DOHH2 (cell line): ENCODE measurements at regions not wholly inside any gene's neighbourhood (a gene's known extent, or its start where the extent isn't known, plus 50 kb on each side); places are given as distances from the start of the nearest gene placed in this dataset.

Experiments used
- H3F3A ChIP-seq: fragments of 200-600 bp; sonication (generic), shearing (Covaris generic); 2 replicates; pipeline ENCODE4 v1.6.0; 2016; ENCODE audit warnings: antibody characterized with exemption, mild to moderate bottlenecking; ENCODE audit not compliant: control insufficient read depth, insufficient read depth
- H3K27ac ChIP-seq: fragments of 200-600 bp; sonication (generic); 2 replicates; pipeline ENCODE4 v1.5.1; 2014; ENCODE audit warnings: low read depth, mild to moderate bottlenecking, low read length, moderate library complexity
- H3K27me3 ChIP-seq: fragments of 200-600 bp; sonication (generic); 2 replicates; pipeline ENCODE4 v1.6.1; 2014; ENCODE audit warnings: mild to moderate bottlenecking, low read length, mixed read lengths; ENCODE audit not compliant: control insufficient read depth
- H3K36me3 ChIP-seq: fragments of 200-600 bp; sonication (generic); 2 replicates; pipeline ENCODE4 v1.6.1; 2014; ENCODE audit warnings: mild to moderate bottlenecking, low read length, moderate library complexity, mixed read lengths; ENCODE audit not compliant: control insufficient read depth
- H3K4me1 ChIP-seq: fragments of 200-600 bp; sonication (generic); 2 replicates; pipeline ENCODE4 v1.6.1; 2014; ENCODE audit warnings: mild to moderate bottlenecking, low read length, mixed read lengths; ENCODE audit not compliant: control insufficient read depth
- H3K4me2 ChIP-seq: fragments of 200-600 bp; sonication (generic); 2 replicates; pipeline ENCODE4 v1.6.0; 2014; ENCODE audit warnings: mild to moderate bottlenecking, low read length, moderate library complexity
- H3K4me3 ChIP-seq: fragments of 200-600 bp; sonication (generic); 2 replicates; pipeline ENCODE4 v1.5.1; 2014; ENCODE audit warnings: mild to moderate bottlenecking, low read length, mixed read lengths
- H3K79me2 ChIP-seq: fragments of 200-600 bp; sonication (generic); 2 replicates; pipeline ENCODE4 v1.6.1; 2014; ENCODE audit warnings: mild to moderate bottlenecking, low read length, mixed read lengths; ENCODE audit not compliant: control insufficient read depth
- H3K9me2 ChIP-seq: fragments of 200-600 bp; sonication (generic); replicated peaks from 2 replicates; pipeline ENCODE4 v1.6.1; 2014; ENCODE audit warnings: mild to moderate bottlenecking, low read length, mixed read lengths; ENCODE audit not compliant: control insufficient read depth
- H3K9me3 ChIP-seq: fragments of 200-600 bp; sonication (generic); 2 replicates; pipeline ENCODE4 v1.6.1; 2014; ENCODE audit warnings: antibody characterized with exemption, low read length, mixed read lengths; ENCODE audit not compliant: control insufficient read depth, insufficient read depth
- H4K20me1 ChIP-seq: fragments of 200-600 bp; sonication (generic); 2 replicates; pipeline ENCODE4 v1.6.0; 2014; ENCODE audit warnings: low read depth, mild to moderate bottlenecking, antibody characterized with exemption, low read length, moderate library complexity; ENCODE audit not compliant: control insufficient read depth, insufficient read depth
- CTCF ChIP-seq: fragments of 200-600 bp; sonication (generic); IDR thresholded peaks from one replicate; pipeline ENCODE4 v1.5.1; 2014; ENCODE audit warnings: antibody characterized with exemption, mild to moderate bottlenecking, low read depth, low read length; ENCODE audit not compliant: poor library complexity, severe bottlenecking
- EZH2phosphoT487 ChIP-seq: fragments of 200-600 bp; sonication (generic); IDR thresholded peaks from 2 replicates; pipeline ENCODE4 v1.6.1; 2017; ENCODE audit warnings: borderline replicate concordance, mild to moderate bottlenecking, antibody characterized with exemption, low read length, moderate library complexity, mixed read lengths

- Histone ChIP-seq H3K9me3 (no peaks in the 10 kb centered on the region), H3K79me2 (no peaks in the 10 kb centered on the region), H3K36me3 (no peaks in the 10 kb centered on the region), H3F3A (no peaks in the 10 kb centered on the region), H3K4me2 (no peak overlapping the region), H3K27me3 (no peaks in the 10 kb centered on the region), H3K4me3 (no peak overlapping the region), H3K9me2 (no peaks in the 10 kb centered on the region), H4K20me1 (no peaks in the 10 kb centered on the region), H3K27ac (no peak overlapping the region), H3K4me1 (no peaks in the 10 kb centered on the region)
- TF ChIP-seq CTCF (no peak), EZH2phosphoT487 (no peak)
Measured at GRCh38 chr3:116950301-116951055, 240.9 kb downstream of the TUSC7 start.

GRCh38 chr3:116951610-116952009 lies 242.0 kb downstream of the TUSC7 start:
- Histone ChIP-seq H3K4me3 (no peak overlapping the region), H3K4me2 (no peak overlapping the region), H3K9me2 (no peaks in the 10 kb centered on the region), H3F3A (no peaks in the 10 kb centered on the region), H3K27ac (no peak overlapping the region), H4K20me1 (no peaks in the 10 kb centered on the region), H3K27me3 (no peaks in the 10 kb centered on the region), H3K4me1 (no peaks in the 10 kb centered on the region), H3K9me3 (no peaks in the 10 kb centered on the region), H3K36me3 (no peaks in the 10 kb centered on the region), H3K79me2 (no peaks in the 10 kb centered on the region)
- TF ChIP-seq EZH2phosphoT487 (no peak), CTCF (no peak)

- Histone ChIP-seq H3K9me3 (no peaks in the 10 kb centered on the region), H3K27ac (no peak overlapping the region), H3K4me3 (no peak overlapping the region), H3K79me2 (no peaks in the 10 kb centered on the region), H3K4me2 (no peak overlapping the region), H3K27me3 (no peaks in the 10 kb centered on the region), H3K4me1 (no peaks in the 10 kb centered on the region), H3K9me2 (no peaks in the 10 kb centered on the region), H3F3A (no peaks in the 10 kb centered on the region), H3K36me3 (no peaks in the 10 kb centered on the region), H4K20me1 (no peaks in the 10 kb centered on the region)
- TF ChIP-seq EZH2phosphoT487 (no peak), CTCF (no peak)
Measured at GRCh38 chr3:116958291-116958690, 248.7 kb downstream of the TUSC7 start.
